DND-41 (cell line): ENCODE measurements at regions not wholly inside any gene's neighbourhood (a gene's known extent, or its start where the extent isn't known, plus 50 kb on each side); places are given as distances from the start of the nearest gene placed in this dataset.

ENCODE experiments used
- ATAC-seq: fragments of 200-7000 bp; cut with Tn5 transposase; 3 replicates; pipeline ENCODE4 v1.9.1; 2021; ENCODE audit warnings: low read depth; ENCODE audit not compliant: insufficient read depth
- DNase-seq: peaks from one replicate; pipeline ENCODE4 v3.0.0-alpha.2; 2020
- H2AFZ ChIP-seq: 2 replicates; pipeline ENCODE4 v1.6.0; 2012; ENCODE audit warnings: low read depth, low read length
- H3K27ac ChIP-seq: 2 replicates; pipeline ENCODE4 v1.5.1; 2012; ENCODE audit warnings: low read length, inconsistent platforms
- H3K27me3 ChIP-seq: fragments of 200-600 bp; sonication (generic); 2 replicates; pipeline ENCODE4 v1.6.0; 2012; ENCODE audit warnings: low read length, mild to moderate bottlenecking, inconsistent platforms; ENCODE audit not compliant: insufficient read depth, poor library complexity
- H3K36me3 ChIP-seq: 2 replicates; pipeline ENCODE4 v1.5.1; 2012; ENCODE audit warnings: low read length, inconsistent platforms; ENCODE audit not compliant: insufficient read depth
- H3K4me1 ChIP-seq: 2 replicates; pipeline ENCODE4 v1.5.1; 2012; ENCODE audit warnings: mild to moderate bottlenecking, low read length; ENCODE audit not compliant: insufficient read depth
- H3K4me2 ChIP-seq: 2 replicates; pipeline ENCODE4 v1.6.0; 2012; ENCODE audit warnings: mild to moderate bottlenecking, moderate library complexity, low read length, inconsistent platforms; ENCODE audit not compliant: insufficient read depth
- H3K4me3 ChIP-seq, 2 experiments: fragments of 200-600 bp in 1 of 2; shearing (Covaris generic) in 1 of 2; 2 replicates each; pipeline ENCODE4 v1.5.1; 2012 to 2016; ENCODE audit warnings: inconsistent platforms in 2 of 2, low read length in 2 of 2, mild to moderate bottlenecking in 2 of 2, low read depth in 1 of 2, moderate library complexity in 1 of 2
- H3K79me2 ChIP-seq: 2 replicates; pipeline ENCODE4 v1.6.0; 2012; ENCODE audit warnings: low read length, inconsistent platforms; ENCODE audit not compliant: insufficient read depth
- H3K9ac ChIP-seq: 2 replicates; pipeline ENCODE4 v1.6.0; 2012; ENCODE audit warnings: low read depth, mild to moderate bottlenecking, inconsistent platforms, low read length, moderate library complexity
- H3K9me3 ChIP-seq: 2 replicates; pipeline ENCODE4 v1.5.1; 2012; ENCODE audit warnings: low read length, moderate library complexity, mild to moderate bottlenecking, inconsistent platforms; ENCODE audit not compliant: insufficient read depth, severe bottlenecking
- H4K20me1 ChIP-seq: 2 replicates; pipeline ENCODE4 v1.6.0; 2012; ENCODE audit warnings: low read length; ENCODE audit not compliant: insufficient read depth
- CTCF ChIP-seq: IDR thresholded peaks from 2 replicates; pipeline ENCODE4 v1.5.1; 2012; ENCODE audit warnings: borderline replicate concordance, low read length, moderate library complexity, mild to moderate bottlenecking; ENCODE audit not compliant: poor library complexity, severe bottlenecking; ENCODE audit errors: extremely low read depth
- EZH2 ChIP-seq: IDR thresholded peaks from 3 replicates; pipeline ENCODE4 v1.6.1; 2012; ENCODE audit warnings: borderline replicate concordance, low read depth, mild to moderate bottlenecking, moderate library complexity, low read length, inconsistent platforms; ENCODE audit not compliant: severe bottlenecking

- Histone ChIP-seq H3K27ac (no peak overlapping the region), H3K27me3 (peaks cover 13% of the 10 kb centered on the region), H3K4me1 (no peaks in the 10 kb centered on the region), H3K4me2 (no peak overlapping the region), H2AFZ (no peak overlapping the region), H3K36me3 (no peaks in the 10 kb centered on the region), H3K79me2 (no peaks in the 10 kb centered on the region), H3K9me3 (no peaks in the 10 kb centered on the region), H3K4me3 (no peak overlapping the region), H4K20me1 (peaks cover 8% of the 10 kb centered on the region), H3K9ac (no peak overlapping the region)
- ATAC-seq (no peak), DNase-seq (no peak)
- TF ChIP-seq EZH2: no peak
Observed at GRCh38 chr1:38529391-38529790, 330.2 kb downstream of the RRAGC start.

- no peak overlapping the region for H2AFZ ChIP-seq
- H4K20me1 ChIP-seq: peaks cover 8% of the 10 kb centered on the region
- H3K4me3 ChIP-seq: no peak overlapping the region
- TF ChIP-seq CTCF (no peak), EZH2 (no peak)
- H3K27me3 ChIP-seq: peaks cover 7% of the 10 kb centered on the region
- H3K4me1 ChIP-seq: no peaks in the 10 kb centered on the region
- H3K9me3 ChIP-seq: no peaks in the 10 kb centered on the region
- no peak overlapping the region for H3K4me2 ChIP-seq
- no peak overlapping the region for H3K9ac ChIP-seq
- no peaks in the 10 kb centered on the region for H3K79me2 ChIP-seq
- DNase-seq (no peak), ATAC-seq (no peak)
- no peaks in the 10 kb centered on the region for H3K36me3 ChIP-seq
- no peak overlapping the region for H3K27ac ChIP-seq
Observed at GRCh38 chr1:38528623-38529022, 330.9 kb downstream of the RRAGC start.

GRCh38 chr1:38527373-38527966 is 332.1 kb downstream of the RRAGC start:
- TF ChIP-seq CTCF (no peak), EZH2 (no peak)
- no peak overlapping the region for H3K4me2 ChIP-seq
- no peak overlapping the region for H3K4me3 ChIP-seq
- no peaks in the 10 kb centered on the region for H3K36me3 ChIP-seq
- H3K9ac ChIP-seq: no peak overlapping the region
- H3K27ac ChIP-seq: no peak overlapping the region
- DNase-seq (no peak), ATAC-seq (no peak)
- peaks cover 8% of the 10 kb centered on the region for H4K20me1 ChIP-seq
- no peak overlapping the region for H2AFZ ChIP-seq
- no peaks in the 10 kb centered on the region for H3K79me2 ChIP-seq
- peaks cover 7% of the 10 kb centered on the region for H3K27me3 ChIP-seq
- H3K9me3 ChIP-seq: no peaks in the 10 kb centered on the region
- H3K4me1 ChIP-seq: no peaks in the 10 kb centered on the region

GRCh38 chr1:38526046-38526445 is 333.5 kb downstream of the RRAGC start:
- H3K27me3 ChIP-seq: peaks cover 5% of the 10 kb centered on the region
- DNase-seq (no peak), ATAC-seq (no peak)
- no peaks in the 10 kb centered on the region for H3K36me3 ChIP-seq
- no peaks in the 10 kb centered on the region for H3K9me3 ChIP-seq
- no peak overlapping the region for H3K4me3 ChIP-seq
- no peak overlapping the region for H3K4me2 ChIP-seq
- no peak overlapping the region for H3K9ac ChIP-seq
- no peaks in the 10 kb centered on the region for H3K79me2 ChIP-seq
- no peaks in the 10 kb centered on the region for H3K4me1 ChIP-seq
- TF ChIP-seq CTCF (no peak), EZH2 (no peak)
- peaks cover 8% of the 10 kb centered on the region for H4K20me1 ChIP-seq
- H3K27ac ChIP-seq: no peak overlapping the region
- no peak overlapping the region for H2AFZ ChIP-seq
